Suppressor macrophage treated with lipopolysaccharide for 1 hour (primary cell): ENCODE measurements at regions not wholly inside any gene's neighbourhood (a gene's known extent, or its start where the extent isn't known, plus 50 kb on each side); places are given as distances from the start of the nearest gene placed in this dataset.

Source experiments
- DNase-seq, 3 donors: peaks; one replicate each; pipeline ENCODE4 v3.0.0-alpha.2; 2020 to 2022

GRCh38 chr6:44664716-44665115 lies 277.2 kb downstream of the CDC5L start:
- no peak for DNase-seq

- no peak for DNase-seq
Observed at GRCh38 chr6:44665143-44665542, 277.6 kb downstream of the CDC5L start.

- DNase-seq = no peak
Observed at GRCh38 chr6:44665683-44666082, 278.2 kb downstream of the CDC5L start.

- DNase-seq = no peak
Observed at GRCh38 chr6:44666324-44666723, 278.8 kb downstream of the CDC5L start.

GRCh38 chr6:44667226-44667625 lies 279.7 kb downstream of the CDC5L start:
- DNase-seq = no peak

- DNase-seq = peak; percentile 37 to 62 (median 57)
Observed at GRCh38 chr6:44667668-44668390, 280.3 kb downstream of the CDC5L start.

- DNase-seq = no peak
Observed at GRCh38 chr6:44668391-44668930, 281.0 kb downstream of the CDC5L start.

GRCh38 chr6:44668976-44669934 lies 281.7 kb downstream of the CDC5L start:
- DNase-seq = no peak

GRCh38 chr6:44670146-44670545 lies 282.6 kb downstream of the CDC5L start:
- DNase-seq = no peak

GRCh38 chr6:44671333-44671732 lies 283.8 kb downstream of the CDC5L start:
- DNase-seq = no peak

- no peak for DNase-seq
Observed at GRCh38 chr6:44672086-44672485, 284.6 kb downstream of the CDC5L start.

- DNase-seq = no peak
Observed at GRCh38 chr6:44672841-44673240, 285.3 kb downstream of the CDC5L start.

GRCh38 chr6:44674226-44675155 lies 287.0 kb downstream of the CDC5L start:
- no peak for DNase-seq

- DNase-seq = no peak
Observed at GRCh38 chr6:44675449-44675848, 287.9 kb downstream of the CDC5L start.

- DNase-seq = no peak
Observed at GRCh38 chr6:44676246-44676790, 288.8 kb downstream of the CDC5L start.

- DNase-seq = no peak
Observed at GRCh38 chr6:44676826-44677433, 289.4 kb downstream of the CDC5L start.

- no peak for DNase-seq
Observed at GRCh38 chr6:44678252-44678935, 290.9 kb downstream of the CDC5L start.

- DNase-seq = no peak
Observed at GRCh38 chr6:44679438-44680201, 292.1 kb downstream of the CDC5L start.

GRCh38 chr6:44680202-44680720 lies 292.8 kb downstream of the CDC5L start:
- DNase-seq = no peak

- DNase-seq = no peak
Observed at GRCh38 chr6:44681761-44682160, 294.3 kb downstream of the CDC5L start.
